MCF 10A (cell line): ENCODE measurements at regions not wholly inside any gene's neighbourhood (a gene's known extent, or its start where the extent isn't known, plus 50 kb on each side); places are given as distances from the start of the nearest gene placed in this dataset.

Source experiments
- BruUV-seq: library from RNA; stranded (reverse); fragments of 400-500 nt; replicated peaks from 2 replicates; lab custom pipeline; 2021; lab: Mats Ljungman, UMichigan
- CTCF ChIA-PET: fragments of 300-600 bp; sonication (Branson Sonifier 250); formaldehyde crosslinking; extraction: SDS; loops from one replicate; lab custom pipeline; 2021; ENCODE audit warnings: antibody characterized with exemption, inconsistent platforms; lab: Yijun Ruan, JAX
- POLR2A ChIA-PET: fragments of 300-600, 350-650 bp; sonication (Branson Sonifier 250); formaldehyde crosslinking; extraction: SDS; loops from one replicate; lab custom pipeline; 2020; ENCODE audit warnings: antibody characterized with exemption, inconsistent platforms; lab: Yijun Ruan, JAX
- DNase-seq: peaks from one replicate; pipeline ENCODE4 v3.0.0-alpha.2; 2018; ENCODE audit not compliant: unreplicated experiment
- H3K27ac Mint-ChIP-seq: one replicate; pipeline ENCODE4 v1.8.0; 2022; ENCODE audit warnings: mild to moderate bottlenecking, low read depth, mixed read lengths; ENCODE audit not compliant: unreplicated experiment
- H3K27me3 Mint-ChIP-seq: one replicate; pipeline ENCODE4 v1.8.0; 2022; ENCODE audit warnings: mixed read lengths; ENCODE audit not compliant: insufficient read depth, unreplicated experiment
- H3K36me3 Mint-ChIP-seq: one replicate; pipeline ENCODE4 v1.8.0; 2022; ENCODE audit warnings: mild to moderate bottlenecking, moderate library complexity, mixed read lengths; ENCODE audit not compliant: insufficient read depth, unreplicated experiment
- H3K4me1 Mint-ChIP-seq: one replicate; pipeline ENCODE4 v1.8.0; 2022; ENCODE audit warnings: mixed read lengths; ENCODE audit not compliant: insufficient read depth, unreplicated experiment
- H3K4me3 Mint-ChIP-seq: one replicate; pipeline ENCODE4 v1.8.0; 2022; ENCODE audit warnings: mild to moderate bottlenecking, moderate library complexity, mixed read lengths; ENCODE audit not compliant: unreplicated experiment
- H3K9me3 Mint-ChIP-seq: one replicate; pipeline ENCODE4 v1.8.0; 2022; ENCODE audit warnings: mixed read lengths; ENCODE audit not compliant: unreplicated experiment
- CTCF ChIP-seq: fragments of 200-600 bp; IDR thresholded peaks from one replicate; pipeline ENCODE4 v1.8.0; 2022; ENCODE audit warnings: antibody characterized with exemption, mild to moderate bottlenecking; ENCODE audit not compliant: unreplicated experiment
- intact Hi-C: fragments of 100-400 bp; cut with micrococcal nuclease; formaldehyde crosslinking; loops from 2 replicates; pipeline ENCODE4 v1.14.1; 2022

- no peak overlapping the region for H3K27ac Mint-ChIP-seq
- no TSS peak for BruUV-seq
- TF ChIP-seq CTCF: no peak
- ChIA-PET CTCF (no interaction called here), POLR2A (no interaction called here)
- H3K27me3 Mint-ChIP-seq: peaks cover 11% of the 10 kb centered on the region
- no peak for DNase-seq
- no peak overlapping the region for H3K4me3 Mint-ChIP-seq
- H3K36me3 Mint-ChIP-seq: no peaks in the 10 kb centered on the region
- intact Hi-C loops: no loop called here
- no peaks in the 10 kb centered on the region for H3K9me3 Mint-ChIP-seq
- H3K4me1 Mint-ChIP-seq: no peaks in the 10 kb centered on the region
Observed at GRCh38 chr2:238694922-238695321, 153.0 kb upstream of the TWIST2 start.

GRCh38 chr2:238695538-238695937 is 152.3 kb upstream of the TWIST2 start:
- ChIA-PET POLR2A (no interaction called here), CTCF (no interaction called here)
- no peak for DNase-seq
- Mint-ChIP-seq H3K27ac (no peak overlapping the region), H3K27me3 (peaks cover 11% of the 10 kb centered on the region), H3K9me3 (no peaks in the 10 kb centered on the region), H3K4me3 (no peak overlapping the region), H3K36me3 (no peaks in the 10 kb centered on the region), H3K4me1 (no peaks in the 10 kb centered on the region)
- no peak for TF ChIP-seq CTCF
- intact Hi-C loops: no loop called here
- no TSS peak for BruUV-seq

GRCh38 chr2:238696331-238696730 is 151.6 kb upstream of the TWIST2 start:
- BruUV-seq: no TSS peak
- POLR2A ChIA-PET: interaction anchor here (0.6 to 2.9 kb wide), 5 partner anchors 10 to 306 kb away, joined by 3 to 10 read pairs (median 4); no protein-coding TSS in a partner anchor
- H3K9me3 Mint-ChIP-seq: no peaks in the 10 kb centered on the region
- H3K27ac Mint-ChIP-seq: no peak overlapping the region
- CTCF ChIA-PET: interaction anchor here (0.7 to 1.0 kb wide), 2 partner anchors 24 to 87 kb away, joined by 3 read pairs; no protein-coding TSS in a partner anchor
- H3K36me3 Mint-ChIP-seq: no peaks in the 10 kb centered on the region
- no peak for TF ChIP-seq CTCF
- H3K27me3 Mint-ChIP-seq: peaks cover 11% of the 10 kb centered on the region
- intact Hi-C loops: no loop called here
- DNase-seq: no peak
- H3K4me3 Mint-ChIP-seq: no peak overlapping the region
- H3K4me1 Mint-ChIP-seq: no peaks in the 10 kb centered on the region

GRCh38 chr2:238696786-238697185 is 151.1 kb upstream of the TWIST2 start:
- intact Hi-C loops: no loop called here
- no peak overlapping the region for H3K27ac Mint-ChIP-seq
- H3K27me3 Mint-ChIP-seq: peaks cover 11% of the 10 kb centered on the region
- H3K36me3 Mint-ChIP-seq: no peaks in the 10 kb centered on the region
- no TSS peak for BruUV-seq
- H3K9me3 Mint-ChIP-seq: no peaks in the 10 kb centered on the region
- no peak for DNase-seq
- ChIA-PET POLR2A (interaction anchor here (0.6 to 2.9 kb wide), 5 partner anchors 10 to 306 kb away, joined by 3 to 10 read pairs (median 4); no protein-coding TSS in a partner anchor), CTCF (interaction anchor here (0.7 to 1.0 kb wide), 3 partner anchors 23 to 87 kb away, joined by 3 read pairs; no protein-coding TSS in a partner anchor)
- no peaks in the 10 kb centered on the region for H3K4me1 Mint-ChIP-seq
- no peak for TF ChIP-seq CTCF
- no peak overlapping the region for H3K4me3 Mint-ChIP-seq
